Dendritic cell treated with granulocyte-macrophage colony-stimulating factor and Interleukin-4, amounts not matched to agents 40 ng/mL and 50 ng/mL, for 4 days (primary cell): ENCODE measurements at regions not wholly inside any gene's neighbourhood (a gene's known extent, or its start where the extent isn't known, plus 50 kb on each side); places are given as distances from the start of the nearest gene placed in this dataset.
"Not testable (repeated sequence)": the region's sequence is repeated elsewhere in the genome, so short reads cannot be mapped to it uniquely, and the experiment has no call there.

ENCODE experiments used
- H3K27ac Mint-ChIP-seq: one replicate; pipeline ENCODE4 v1.8.0; 2022; ENCODE audit warnings: mild to moderate bottlenecking, mixed read lengths
- H3K27me3 Mint-ChIP-seq: one replicate; pipeline ENCODE4 v1.8.0; 2022; ENCODE audit warnings: mild to moderate bottlenecking, mixed read lengths
- H3K36me3 Mint-ChIP-seq: one replicate; pipeline ENCODE4 v1.8.0; 2022; ENCODE audit warnings: low read depth, mixed read lengths
- H3K4me1 Mint-ChIP-seq: one replicate; pipeline ENCODE4 v1.8.0; 2022; ENCODE audit warnings: low read depth, mixed read lengths
- H3K4me3 Mint-ChIP-seq: one replicate; pipeline ENCODE4 v1.8.0; 2022; ENCODE audit warnings: mild to moderate bottlenecking, moderate library complexity, mixed read lengths
- H3K9me3 Mint-ChIP-seq: one replicate; pipeline ENCODE4 v1.8.0; 2022; ENCODE audit warnings: mixed read lengths
- intact Hi-C: fragments of 100-400 bp; cut with micrococcal nuclease; formaldehyde crosslinking; loops from one replicate; pipeline ENCODE4 v1.15.0; 2022

- Mint-ChIP-seq H3K27me3 (peaks cover 3% of the 10 kb centered on the region), H3K36me3 (no peaks in the 10 kb centered on the region), H3K4me3 (no peak overlapping the region), H3K9me3 (no peaks in the 10 kb centered on the region), H3K4me1 (no peaks in the 10 kb centered on the region), H3K27ac (no peak overlapping the region)
- intact Hi-C loops, result loop anchor here (5.0 kb wide), 2 partner anchors 472 to 722 kb away; no protein-coding TSS in a partner anchor
Observed at GRCh38 chr11:31959716-31960115, 131.2 kb upstream of the RCN1 start.

- H3K27ac Mint-ChIP-seq, result no peak overlapping the region
- no peak overlapping the region for H3K4me3 Mint-ChIP-seq
- no peaks in the 10 kb centered on the region for H3K36me3 Mint-ChIP-seq
- no peaks in the 10 kb centered on the region for H3K9me3 Mint-ChIP-seq
- peaks cover 6% of the 10 kb centered on the region for H3K27me3 Mint-ChIP-seq
- H3K4me1 Mint-ChIP-seq, result no peaks in the 10 kb centered on the region
- intact Hi-C loops, result loop anchor here (5.0 kb wide), 2 partner anchors 471 to 721 kb away; no protein-coding TSS in a partner anchor
Observed at GRCh38 chr11:31958076-31958735, 132.7 kb upstream of the RCN1 start.

- Mint-ChIP-seq H3K27ac (no peak overlapping the region), H3K36me3 (no peaks in the 10 kb centered on the region), H3K27me3 (peaks cover 6% of the 10 kb centered on the region), H3K4me1 (no peaks in the 10 kb centered on the region), H3K9me3 (no peaks in the 10 kb centered on the region), H3K4me3 (no peak overlapping the region)
- intact Hi-C loops, result loop anchor here (5.0 kb wide), 2 partner anchors 470 to 720 kb away; no protein-coding TSS in a partner anchor
Observed at GRCh38 chr11:31957674-31958073, 133.2 kb upstream of the RCN1 start.

- Mint-ChIP-seq H3K27ac (no peak overlapping the region), H3K27me3 (peaks cover 8% of the 10 kb centered on the region), H3K4me3 (no peak overlapping the region), H3K36me3 (no peaks in the 10 kb centered on the region), H3K4me1 (no peaks in the 10 kb centered on the region), H3K9me3 (no peaks in the 10 kb centered on the region)
- intact Hi-C loops, result loop anchor here (5.0 kb wide), 2 partner anchors 469 to 719 kb away; no protein-coding TSS in a partner anchor
Observed at GRCh38 chr11:31956310-31956709, 134.6 kb upstream of the RCN1 start.

- no peak overlapping the region for H3K4me3 Mint-ChIP-seq
- H3K36me3 Mint-ChIP-seq, result no peaks in the 10 kb centered on the region
- H3K9me3 Mint-ChIP-seq, result no peaks in the 10 kb centered on the region
- no peak overlapping the region for H3K27ac Mint-ChIP-seq
- H3K4me1 Mint-ChIP-seq, result no peaks in the 10 kb centered on the region
- H3K27me3 Mint-ChIP-seq, result peaks cover 8% of the 10 kb centered on the region
- intact Hi-C loops, result loop anchor here (5.0 kb wide), 2 partner anchors 469 to 719 kb away; no protein-coding TSS in a partner anchor
Observed at GRCh38 chr11:31955838-31956237, 135.0 kb upstream of the RCN1 start.

GRCh38 chr11:31953803-31954327 lies 137.0 kb upstream of the RCN1 start:
- intact Hi-C loops, result no loop called here
- Mint-ChIP-seq H3K36me3 (no peaks in the 10 kb centered on the region), H3K4me1 (peaks cover 7% of the 10 kb centered on the region), H3K4me3 (no peak overlapping the region), H3K27ac (no peak overlapping the region), H3K27me3 (peaks cover 8% of the 10 kb centered on the region), H3K9me3 (no peaks in the 10 kb centered on the region)

- intact Hi-C loops, H3K36me3 Mint-ChIP-seq, H3K9me3 Mint-ChIP-seq, H3K4me1 Mint-ChIP-seq, H3K27ac Mint-ChIP-seq, H3K4me3 Mint-ChIP-seq: not testable (repeated sequence)
- H3K27me3 Mint-ChIP-seq, result peaks cover 12% of the 10 kb centered on the region
Observed at GRCh38 chr11:31949733-31950200, 138.6 kb upstream of the PAX6 start.

GRCh38 chr11:31947051-31947450 lies 135.9 kb upstream of the PAX6 start:
- Mint-ChIP-seq H3K4me1 (peaks cover 7% of the 10 kb centered on the region), H3K36me3 (no peaks in the 10 kb centered on the region), H3K4me3 (no peak overlapping the region), H3K9me3 (no peaks in the 10 kb centered on the region), H3K27me3 (peaks cover 9% of the 10 kb centered on the region), H3K27ac (no peak overlapping the region)
- intact Hi-C loops, result no loop called here

GRCh38 chr11:31943056-31943780 lies 132.1 kb upstream of the PAX6 start:
- intact Hi-C loops, result no loop called here
- Mint-ChIP-seq H3K4me1 (no peaks in the 10 kb centered on the region), H3K27ac (no peak overlapping the region), H3K9me3 (no peaks in the 10 kb centered on the region), H3K4me3 (no peak overlapping the region), H3K36me3 (no peaks in the 10 kb centered on the region), H3K27me3 (peaks cover 9% of the 10 kb centered on the region)

GRCh38 chr11:31940371-31941037 lies 129.4 kb upstream of the PAX6 start:
- no peak overlapping the region for H3K4me3 Mint-ChIP-seq
- no peaks in the 10 kb centered on the region for H3K36me3 Mint-ChIP-seq
- no peaks in the 10 kb centered on the region for H3K4me1 Mint-ChIP-seq
- peaks cover 3% of the 10 kb centered on the region for H3K27me3 Mint-ChIP-seq
- H3K27ac Mint-ChIP-seq, result no peak overlapping the region
- H3K9me3 Mint-ChIP-seq, result no peaks in the 10 kb centered on the region
- intact Hi-C loops, result no loop called here

- H3K4me3 Mint-ChIP-seq, result no peak overlapping the region
- no peaks in the 10 kb centered on the region for H3K9me3 Mint-ChIP-seq
- H3K27me3 Mint-ChIP-seq, result peaks cover 5% of the 10 kb centered on the region
- no peaks in the 10 kb centered on the region for H3K36me3 Mint-ChIP-seq
- H3K27ac Mint-ChIP-seq, result no peak overlapping the region
- intact Hi-C loops, result no loop called here
- H3K4me1 Mint-ChIP-seq, result no peaks in the 10 kb centered on the region
Observed at GRCh38 chr11:31939004-31939403, 127.9 kb upstream of the PAX6 start.

GRCh38 chr11:31936312-31936711 lies 125.2 kb upstream of the PAX6 start:
- no peaks in the 10 kb centered on the region for H3K36me3 Mint-ChIP-seq
- no peaks in the 10 kb centered on the region for H3K4me1 Mint-ChIP-seq
- intact Hi-C loops, result no loop called here
- peaks cover 5% of the 10 kb centered on the region for H3K27me3 Mint-ChIP-seq
- H3K27ac Mint-ChIP-seq, result no peak overlapping the region
- H3K4me3 Mint-ChIP-seq, result no peak overlapping the region
- H3K9me3 Mint-ChIP-seq, result no peaks in the 10 kb centered on the region

GRCh38 chr11:31932879-31933278 lies 121.8 kb upstream of the PAX6 start:
- no peaks in the 10 kb centered on the region for H3K9me3 Mint-ChIP-seq
- no peak overlapping the region for H3K27ac Mint-ChIP-seq
- H3K4me3 Mint-ChIP-seq, result no peak overlapping the region
- intact Hi-C loops, result no loop called here
- no peaks in the 10 kb centered on the region for H3K36me3 Mint-ChIP-seq
- H3K27me3 Mint-ChIP-seq, result peaks cover 3% of the 10 kb centered on the region
- no peaks in the 10 kb centered on the region for H3K4me1 Mint-ChIP-seq

GRCh38 chr11:31927982-31928381 lies 116.9 kb upstream of the PAX6 start:
- no peaks in the 10 kb centered on the region for H3K4me1 Mint-ChIP-seq
- no peaks in the 10 kb centered on the region for H3K36me3 Mint-ChIP-seq
- intact Hi-C loops, result no loop called here

More at GRCh38 chr11:31927982-31928381, 116.9 kb upstream of the PAX6 start:
- Mint-ChIP-seq H3K4me3 (no peak overlapping the region), H3K9me3 (no peaks in the 10 kb centered on the region), H3K27me3 (peaks cover 2% of the 10 kb centered on the region), H3K27ac (no peak overlapping the region)
